Left lobe of liver (tissue), 2 donors: ENCODE measurements at regions not wholly inside any gene's neighbourhood (a gene's known extent, or its start where the extent isn't known, plus 50 kb on each side); places are given as distances from the start of the nearest gene placed in this dataset.

Experiments used
- ATAC-seq: fragments of 200-7000 bp; cut with Tn5 transposase; one replicate; pipeline ENCODE4 v1.9.1; 2020; ENCODE audit warnings: mild to moderate bottlenecking, moderate library complexity
- DNase-seq: peaks from one replicate; pipeline ENCODE4 v3.0.0-alpha.2; 2020; ENCODE audit warnings: low spot score
- donor health status: DM: no; HTN: no; CAD: no; lungs with moderate emphysema.
- donor health status: DM: no; HTN: yes; CAD: no.

- DNase-seq (no peak), ATAC-seq (no peak)
Measured at GRCh38 chr18:32621034-32621433, 150.4 kb upstream of the GAREM1 start.

- ATAC-seq (no peak), DNase-seq (no peak)
Measured at GRCh38 chr18:32618546-32618945, 147.9 kb upstream of the GAREM1 start.

- no peak for DNase-seq
- ATAC-seq = no peak
Measured at GRCh38 chr18:32613821-32614220, 143.1 kb upstream of the GAREM1 start.

GRCh38 chr18:32612651-32613050, 142.0 kb upstream of the GAREM1 start:
- ATAC-seq (peak; percentile 43), DNase-seq (no peak)

GRCh38 chr18:32610176-32610575, 139.5 kb upstream of the GAREM1 start:
- ATAC-seq (no peak), DNase-seq (no peak)

GRCh38 chr18:32607816-32608215, 137.1 kb upstream of the GAREM1 start:
- ATAC-seq = no peak
- DNase-seq = no peak

- DNase-seq (no peak), ATAC-seq (no peak)
Measured at GRCh38 chr18:32598144-32598543, 127.5 kb upstream of the GAREM1 start.

- DNase-seq = no peak
- no peak for ATAC-seq
Measured at GRCh38 chr18:32596501-32596900, 125.8 kb upstream of the GAREM1 start.

GRCh38 chr18:32595832-32596231, 125.2 kb upstream of the GAREM1 start:
- DNase-seq = no peak
- no peak for ATAC-seq

- no peak for DNase-seq
- no peak for ATAC-seq
Measured at GRCh38 chr18:32588191-32588590, 117.5 kb upstream of the GAREM1 start.

GRCh38 chr18:32583431-32583830, 112.7 kb upstream of the GAREM1 start:
- DNase-seq (no peak), ATAC-seq (no peak)

- DNase-seq (no peak), ATAC-seq (no peak)
Measured at GRCh38 chr18:32582455-32582854, 111.8 kb upstream of the GAREM1 start.

GRCh38 chr18:32577561-32577960, 106.9 kb upstream of the GAREM1 start:
- DNase-seq (no peak), ATAC-seq (no peak)

- ATAC-seq (no peak), DNase-seq (no peak)
Measured at GRCh38 chr18:32576296-32576916, 105.7 kb upstream of the GAREM1 start.

- ATAC-seq (no peak), DNase-seq (no peak)
Measured at GRCh38 chr18:32566960-32567359, 96.3 kb upstream of the GAREM1 start.

GRCh38 chr18:32553640-32554365, 83.1 kb upstream of the GAREM1 start:
- ATAC-seq = no peak
- DNase-seq = no peak

- ATAC-seq (no peak), DNase-seq (no peak)
Measured at GRCh38 chr18:32553174-32553573, 82.5 kb upstream of the GAREM1 start.

- DNase-seq (peak; percentile 59), ATAC-seq (peak; percentile 96)
Measured at GRCh38 chr18:32552421-32553030, 81.8 kb upstream of the GAREM1 start.

GRCh38 chr18:32550963-32551362, 80.3 kb upstream of the GAREM1 start:
- DNase-seq (no peak), ATAC-seq (no peak)

GRCh38 chr18:32549248-32550110, 78.8 kb upstream of the GAREM1 start:
- peak; percentile 95 for ATAC-seq

GRCh38 chr18:32548688-32549087, 78.0 kb upstream of the GAREM1 start:
- DNase-seq = no peak
- no peak for ATAC-seq

More at GRCh38 chr18:32549248-32550110, 78.8 kb upstream of the GAREM1 start:
- peak; percentile 55 for DNase-seq
